GM18861 (cell line): ENCODE measurements at regions not wholly inside any gene's neighbourhood (a gene's known extent, or its start where the extent isn't known, plus 50 kb on each side); places are given as distances from the start of the nearest gene placed in this dataset.

Experiments used
- ATAC-seq: cut with Tn5 transposase; IDR thresholded peaks from one replicate; pipeline ENCODE4 v1.9.1; 2021; ENCODE audit not compliant: unreplicated experiment

DNA sequence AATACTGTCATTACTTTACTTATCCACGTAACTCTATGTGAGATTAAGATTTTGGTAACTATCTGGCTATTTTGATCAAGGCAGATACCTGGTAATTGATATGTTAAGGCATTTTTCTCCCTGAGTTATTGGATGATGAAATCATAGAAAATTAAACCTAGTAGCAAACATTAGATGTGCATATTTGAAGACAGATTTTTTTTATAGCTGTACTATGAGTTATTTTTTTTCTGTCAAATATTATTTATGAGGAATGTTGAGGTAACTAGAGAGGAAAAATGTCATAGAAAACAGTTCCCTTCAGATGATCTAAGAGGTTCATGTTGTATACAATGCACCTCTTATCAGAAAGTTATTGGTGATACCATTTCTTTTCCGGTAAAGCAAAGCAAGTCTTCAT, 64.9 kb upstream of the SLC38A2 start:
- ATAC-seq, result no peak

DNA sequence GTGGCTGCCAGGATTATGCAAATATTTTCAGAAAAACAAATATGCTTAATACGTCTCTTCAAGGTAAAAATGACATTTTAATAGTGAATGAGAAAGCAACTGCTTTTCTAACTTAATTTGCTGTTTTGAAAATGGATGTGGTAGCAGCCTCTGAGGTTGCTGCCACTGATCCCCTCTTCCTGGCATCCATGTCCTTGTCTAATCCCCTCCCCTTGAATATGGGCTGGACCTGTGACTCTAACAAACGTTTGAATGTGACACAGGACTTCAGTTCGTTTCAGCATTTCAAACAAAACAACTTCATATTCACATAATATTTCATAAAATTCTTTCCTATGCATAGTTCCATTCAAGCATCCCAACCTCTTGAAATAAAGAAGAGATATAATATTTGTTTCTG, 64.2 kb upstream of the SLC38A2 start:
- ATAC-seq, result no peak

DNA sequence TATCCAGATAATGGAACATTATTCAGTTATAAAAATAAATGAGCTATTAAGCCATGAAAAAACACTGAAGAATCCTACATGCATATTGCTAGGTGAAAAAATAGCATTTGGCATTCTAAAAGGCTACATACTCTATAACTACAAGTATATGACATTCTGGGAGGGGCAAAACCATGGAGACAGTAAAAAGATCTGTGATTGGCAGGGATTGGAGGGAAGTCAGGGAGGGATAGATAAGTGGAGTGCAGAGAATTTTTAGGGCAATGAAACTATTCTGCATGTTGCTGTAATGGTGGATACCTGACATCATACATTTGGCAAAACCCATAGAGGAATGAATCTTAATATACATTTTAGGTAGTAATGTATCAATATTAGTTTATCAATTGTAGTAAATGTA, 63.1 kb upstream of the SLC38A2 start:
- no peak for ATAC-seq

DNA sequence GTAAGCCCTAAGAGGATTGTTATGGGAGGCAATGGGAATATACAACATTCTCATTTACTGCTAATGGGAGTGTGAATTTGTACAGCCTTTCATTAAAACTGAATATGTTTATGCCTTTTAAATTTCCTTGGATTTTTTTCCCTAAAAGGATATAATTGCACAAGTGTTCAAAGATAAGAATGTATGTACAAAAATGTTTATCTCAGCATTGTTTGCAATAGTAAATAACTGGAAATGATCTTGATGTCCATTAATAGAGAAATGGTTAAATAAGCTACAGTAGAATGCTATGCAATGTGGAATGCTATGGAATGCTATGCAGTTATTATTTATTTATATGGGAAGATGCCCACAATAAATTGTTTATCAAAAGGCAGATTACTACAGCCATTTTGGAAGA, 62.5 kb upstream of the SLC38A2 start:
- ATAC-seq, result no peak

DNA sequence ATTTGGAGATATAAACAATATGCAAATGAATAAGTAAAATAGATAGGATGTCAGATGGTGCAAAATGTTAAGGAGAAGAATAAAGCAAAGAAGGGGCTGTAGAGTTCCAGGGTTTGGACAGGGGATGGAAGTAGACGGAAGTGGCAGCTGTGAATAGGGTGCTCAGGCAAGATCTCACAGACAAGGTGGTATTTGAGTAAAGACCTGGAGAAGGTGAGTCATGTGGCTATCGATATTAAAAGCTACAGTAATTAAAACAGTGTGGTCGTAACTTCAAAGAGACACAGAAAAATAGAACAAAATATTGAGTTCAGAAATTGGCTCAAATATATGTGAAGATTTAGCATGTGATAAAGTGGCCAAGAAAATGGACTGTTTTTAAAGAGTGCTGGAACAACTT, 61.3 kb upstream of the SLC38A2 start:
- ATAC-seq, result no peak

DNA sequence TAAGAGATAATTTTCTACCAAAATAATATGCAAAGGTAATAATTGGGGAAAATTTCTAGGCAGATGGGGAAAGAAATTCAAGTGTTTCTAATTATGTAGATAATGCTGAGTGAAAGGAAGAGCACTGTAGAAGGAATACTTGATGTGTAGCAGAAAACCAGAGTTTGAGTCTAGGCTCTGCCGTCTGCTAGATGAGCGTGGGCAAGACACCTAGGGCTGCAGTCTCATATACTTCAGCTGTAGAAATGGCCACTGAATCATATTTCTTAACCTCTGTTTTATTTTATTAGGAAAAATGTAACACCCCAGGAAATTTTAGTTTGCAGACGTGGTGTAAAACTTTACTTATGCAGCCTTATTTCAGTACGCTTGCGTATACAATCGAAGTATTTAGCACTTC, 59.8 kb upstream of the SLC38A2 start:
- no peak for ATAC-seq

DNA sequence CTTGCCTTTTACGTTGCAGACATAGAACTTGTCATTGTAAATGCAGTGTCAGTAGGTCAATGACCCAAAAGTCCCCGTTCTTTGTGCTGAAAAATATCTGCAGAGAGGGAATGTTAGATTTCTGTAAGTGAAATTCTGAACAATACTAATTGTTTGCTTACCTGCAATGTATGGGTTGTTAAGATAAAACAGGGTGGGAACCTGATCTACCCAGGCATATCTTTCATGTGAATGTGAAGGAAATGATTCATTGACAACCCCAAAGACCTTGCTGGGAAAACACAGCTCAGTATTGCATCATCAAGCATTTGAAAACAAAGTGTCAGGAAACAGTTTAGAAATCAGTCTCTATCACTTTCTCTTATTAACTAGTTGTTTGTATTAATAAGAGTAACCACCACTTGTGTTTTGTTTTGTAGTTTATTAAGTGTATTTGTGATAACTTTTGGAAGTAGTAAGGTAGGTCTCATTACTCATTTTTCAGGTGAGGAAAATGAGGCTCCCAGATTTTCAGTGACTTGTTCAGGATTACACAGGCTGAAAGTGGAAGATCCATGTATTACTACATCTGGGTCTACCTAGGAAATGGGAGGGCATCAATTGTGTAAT, 57.9 kb upstream of the SLC38A2 start:
- no peak for ATAC-seq
